K562 (cell line): ENCODE measurements at regions not wholly inside any gene's neighbourhood (a gene's known extent, or its start where the extent isn't known, plus 50 kb on each side); places are given as distances from the start of the nearest gene placed in this dataset.

Source experiments
- ATAC-seq: fragments of 200-7000 bp; cut with Tn5 transposase; 3 replicates; pipeline ENCODE4 v1.9.1; 2020; ENCODE audit warnings: moderate library complexity
- BruUV-seq: library from RNA; stranded (reverse); fragments of 400-500 nt; replicated peaks from 2 replicates; lab custom pipeline; 2021; lab: Mats Ljungman, UMichigan
- CTCF ChIA-PET: fragments of 300-600 bp; formaldehyde crosslinking; extraction: SDS; loops from one replicate; lab custom pipeline; 2021; ENCODE audit warnings: low intra/inter-chr PET ratio; lab: Yijun Ruan, JAX
- POLR2A ChIA-PET: fragments of 300-600, 350-650 bp; sonication (Branson Sonifier 250); formaldehyde crosslinking; extraction: SDS; loops from one replicate; lab custom pipeline; 2021; ENCODE audit warnings: antibody characterized with exemption, inconsistent platforms; lab: Yijun Ruan, JAX
- DNase-seq, 4 experiments: peaks; one replicate each; pipeline versions ENCODE4 v3.0.0 to v3.0.0-alpha.2; 2011 to 2018; ENCODE audit warnings: low spot score in 3 of 4, mixed read lengths in 3 of 4; ENCODE audit errors: extremely low read depth in 1 of 4
- FAIRE-seq: peaks from 2 replicates; lab custom pipeline; 2011; peaks lifted over from hg19 to GRCh38; lab: Jason Lieb, UNC
- H2AFZ ChIP-seq: 2 replicates; pipeline ENCODE4 v1.6.0; 2011; ENCODE audit warnings: low read depth, low read length, control low read depth, inconsistent platforms
- H3K27ac ChIP-seq: fragments of 200-600 bp; 3 replicates; pipeline ENCODE4 v1.8.0; 2011; ENCODE audit warnings: low read depth, mild to moderate bottlenecking, control low read depth, inconsistent platforms, low read length, moderate library complexity, mixed read lengths; ENCODE audit errors: extremely low read depth
- H3K27me3 ChIP-seq, 2 experiments: fragments of 300-600 bp in 1 of 2; 2 replicates in 1 of 2; 3 replicates in 1 of 2; pipeline versions ENCODE4 v1.6.0 to v1.8.0; 2011; ENCODE audit warnings: inconsistent platforms in 2 of 2, low read length in 2 of 2, mild to moderate bottlenecking in 1 of 2, mixed read lengths in 1 of 2, moderate library complexity in 1 of 2; ENCODE audit not compliant: control insufficient read depth in 2 of 2, insufficient read depth in 2 of 2
- H3K36me3 ChIP-seq: fragments of 300-600 bp; 3 replicates; pipeline ENCODE4 v1.8.0; 2011; ENCODE audit warnings: mild to moderate bottlenecking, low read length, inconsistent platforms; ENCODE audit not compliant: control insufficient read depth, insufficient read depth
- H3K4me1 ChIP-seq, 2 experiments: fragments of 200-600 bp in 1 of 2; replicated peaks in 1 of 2; 2 replicates in 1 of 2; 3 replicates in 1 of 2; pipeline versions ENCODE4 v1.5.1 to v1.8.0; 2011; ENCODE audit warnings: inconsistent platforms in 2 of 2, low read length in 2 of 2, mild to moderate bottlenecking in 1 of 2, mixed read lengths in 1 of 2, moderate library complexity in 1 of 2; ENCODE audit not compliant: control insufficient read depth in 2 of 2, insufficient read depth in 2 of 2
- H3K4me2 ChIP-seq: 2 replicates; pipeline ENCODE4 v1.6.1; 2011; ENCODE audit warnings: low read length, control low read depth, inconsistent platforms, mixed read lengths; ENCODE audit not compliant: insufficient read depth
- H3K4me3 ChIP-seq: fragments of 200-600 bp; sonication (generic), shearing (Covaris generic); 2 replicates; pipeline ENCODE4 v1.5.1; 2016; ENCODE audit warnings: control low read depth, inconsistent platforms
- H3K79me2 ChIP-seq: fragments of 200-600 bp; 3 replicates; pipeline ENCODE4 v1.8.0; 2011; ENCODE audit warnings: low read length, inconsistent platforms; ENCODE audit not compliant: control insufficient read depth, insufficient read depth
- H3K9ac ChIP-seq, 2 experiments: 2 replicates each; pipeline versions ENCODE4 v1.6.0 to v1.6.1; 2011; ENCODE audit warnings: low read depth in 2 of 2, low read length in 2 of 2, control low read depth in 1 of 2, inconsistent platforms in 1 of 2, mild to moderate bottlenecking in 1 of 2, mixed read lengths in 1 of 2; ENCODE audit not compliant: insufficient read depth in 1 of 2
- H3K9me1 ChIP-seq: one replicate; pipeline ENCODE4 v1.6.0; 2011; ENCODE audit warnings: inconsistent platforms, mild to moderate bottlenecking, low read length, moderate library complexity; ENCODE audit not compliant: control insufficient read depth, insufficient read depth
- H3K9me3 ChIP-seq: replicated peaks from 2 replicates; pipeline ENCODE4 v1.5.1; 2011; ENCODE audit warnings: low read depth, low read length, inconsistent platforms; ENCODE audit not compliant: control insufficient read depth, insufficient read depth
- H4K20me1 ChIP-seq: replicated peaks from 2 replicates; pipeline ENCODE4 v1.6.1; 2011; ENCODE audit warnings: low read length, inconsistent platforms, mixed read lengths; ENCODE audit not compliant: control insufficient read depth, insufficient read depth
- CBX2 ChIP-seq: fragments of 200-600 bp; sonication (generic); IDR thresholded peaks from one replicate; pipeline ENCODE4 v1.6.1; 2012; ENCODE audit warnings: mild to moderate bottlenecking, low read length, inconsistent platforms; ENCODE audit not compliant: insufficient read depth, poor library complexity, severe bottlenecking
- CHD4 ChIP-seq: fragments of 200-600 bp; sonication (generic); IDR thresholded peaks from 3 replicates; pipeline ENCODE4 v1.6.1; 2012; ENCODE audit warnings: low read depth, mild to moderate bottlenecking, mixed read lengths, low read length, inconsistent platforms; ENCODE audit not compliant: insufficient read depth, insufficient replicate concordance, poor library complexity, severe bottlenecking
- CXXC5 ChIP-seq: fragments of 250-450 bp; sonication (Bioruptor Pico); IDR thresholded peaks from 2 replicates; pipeline ENCODE4 v1.8.0; 2022; ENCODE audit warnings: inconsistent platforms, mild to moderate bottlenecking, moderate library complexity
- E2F3 ChIP-seq: fragments of 250-450 bp; sonication (Bioruptor Pico); IDR thresholded peaks from 2 replicates; pipeline ENCODE4 v1.4.0; 2020; ENCODE audit warnings: mild to moderate bottlenecking
- NR4A1 ChIP-seq, 2 experiments: fragments of 250-450 bp in 1 of 2; fragments of 450-650 bp in 1 of 2; sonication (Bioruptor Pico) in 1 of 2; IDR thresholded peaks; 2 replicates each; pipeline versions ENCODE4 v1.4.0 to v1.6.1; 2016 to 2020; ENCODE audit warnings: mild to moderate bottlenecking in 2 of 2, missing compliant biosample characterization in 1 of 2, missing genetic modification characterization in 1 of 2, moderate library complexity in 1 of 2
- RREB1 ChIP-seq: fragments of 250-450 bp; sonication (Bioruptor Pico); IDR thresholded peaks from 2 replicates; pipeline ENCODE4 v1.4.0; 2020
- SIX5 ChIP-seq, 2 experiments: IDR thresholded peaks; 2 replicates each; pipeline ENCODE4 v1.6.1; 2011; ENCODE audit warnings: low read length in 2 of 2, borderline replicate concordance in 1 of 2, low read depth in 1 of 2, mild to moderate bottlenecking in 1 of 2, moderate library complexity in 1 of 2; ENCODE audit not compliant: insufficient read depth in 1 of 2
- SRSF7 ChIP-seq: fragments of 200-400 bp; formaldehyde crosslinking; optimal IDR thresholded peaks from 2 replicates; pipeline ENCODE3; 2017; ENCODE audit warnings: mild to moderate bottlenecking, low read depth, low read length
- ZNF707 ChIP-seq: fragments of 250-450 bp; sonication (Bioruptor Pico); conservative IDR thresholded peaks from 2 replicates; pipeline ENCODE4 v1.8.0; 2022; ENCODE audit warnings: inconsistent platforms, mild to moderate bottlenecking, moderate library complexity
- WGBS: fragments of 100-300 bp; shearing (Covaris generic); methylation state at CpG from one replicate; pipeline ENCODE4 v1.1.6; 2016; ENCODE audit warnings: low coverage, mixed read lengths; ENCODE audit not compliant: insufficient coverage; ENCODE audit errors: missing lambda C conversion rate; 5-methylcytosine and 5-hydroxymethylcytosine counted together
- in situ Hi-C: fragments of 300-500 bp; cut with MboI; formaldehyde crosslinking; loops from 4 replicates; pipeline ENCODE4 v1.15.0; 2018; ENCODE audit warnings: inconsistent platforms, mixed read lengths
- intact Hi-C: fragments of 100-400 bp; cut with micrococcal nuclease; formaldehyde crosslinking; loops from 2 replicates; pipeline ENCODE4 v1.14.2; 2022

DNA sequence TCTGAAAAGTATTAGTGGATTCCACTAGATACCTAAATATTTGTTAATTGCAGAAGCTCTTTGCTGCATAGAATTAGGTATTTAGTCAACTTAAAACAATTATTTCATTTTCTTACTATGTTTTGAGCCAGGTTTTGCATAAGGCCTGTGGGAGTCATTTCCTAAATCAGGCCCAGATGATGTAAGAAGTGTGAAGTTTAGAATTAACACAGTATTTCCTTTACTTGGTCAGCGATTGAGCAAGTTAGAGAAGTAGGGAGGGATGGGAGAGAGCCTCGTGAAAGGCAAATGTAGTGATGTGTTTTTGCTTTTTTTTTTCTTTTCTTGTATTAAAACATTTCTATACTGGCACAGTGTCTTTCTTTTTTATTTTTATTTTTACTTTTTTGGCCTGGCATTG is 711.1 kb downstream of the HDGFL1 start:
- Histone ChIP-seq H3K79me2 (no peaks in the 10 kb centered on the region), H3K4me2 (no peak overlapping the region), H3K9ac (no peak overlapping the region), H3K4me1 (no peaks in the 10 kb centered on the region), H3K36me3 (no peaks in the 10 kb centered on the region), H3K27ac (no peak overlapping the region), H4K20me1 (no peaks in the 10 kb centered on the region), H3K9me1 (no peaks in the 10 kb centered on the region), H3K9me3 (no peaks in the 10 kb centered on the region; the same call in 1 of the 2 replicates), H2AFZ (no peak overlapping the region), H3K27me3 (no peaks in the 10 kb centered on the region), H3K4me3 (no peak overlapping the region)
- FAIRE-seq (no peak), DNase-seq (no peak), ATAC-seq (no peak)
- POLR2A ChIA-PET: no interaction called here
- intact Hi-C loops (no loop called here), in situ Hi-C loops (no loop called here)
- no peak for TF ChIP-seq CHD4
- TF ChIP-seq CBX2: no peak
- no peak for TF ChIP-seq CXXC5 (CRISPR knock-in tag)
- TF ChIP-seq E2F3 (CRISPR knock-in tag): no peak
- WGBS: 0% methylated on average over 2 of the region's 2 CpGs
- no TSS peak for BruUV-seq
- CTCF ChIA-PET: no interaction called here

GRCh38 chr6:23282252-23283021 is 713.1 kb downstream of the HDGFL1 start:
- FAIRE-seq: no peak
- POLR2A ChIA-PET: no interaction called here
- intact Hi-C loops: no loop called here
- TF ChIP-seq ZNF707 (CRISPR knock-in tag) (no peak), NR4A1 (CRISPR knock-in tag; IDR thresholded peaks at IDR 0.05) (no peak), NR4A1 (tag; IDR thresholded peaks at IDR 0.05) (no peak), SIX5 (IDR thresholded peaks at IDR 0.05; ENCODE audit: borderline replicate concordance in 1 of 2, insufficient read depth in 1 of 2, low read depth in 1 of 2, low read length in 2 of 2) (no peak), SRSF7 (no peak), RREB1 (CRISPR knock-in tag) (no peak)

More at GRCh38 chr6:23282252-23283021, 713.1 kb downstream of the HDGFL1 start:
- H3K4me1 ChIP-seq: no peaks in the 10 kb centered on the region
- ATAC-seq (no peak), DNase-seq (no peak)
- no peaks in the 10 kb centered on the region; the same call in 1 of the 2 replicates for H3K9me3 ChIP-seq
- H3K9ac ChIP-seq: no peak overlapping the region
- H4K20me1 ChIP-seq: no peaks in the 10 kb centered on the region
- no peaks in the 10 kb centered on the region for H3K79me2 ChIP-seq
- H3K9me1 ChIP-seq: no peaks in the 10 kb centered on the region
- no peak overlapping the region for H3K4me3 ChIP-seq
- no peaks in the 10 kb centered on the region for H3K27me3 ChIP-seq
- in situ Hi-C loops: no loop called here
- H2AFZ ChIP-seq: no peak overlapping the region
- no peak overlapping the region for H3K4me2 ChIP-seq
- CTCF ChIA-PET: no interaction called here
- H3K27ac ChIP-seq: no peak overlapping the region
- WGBS: under 1% methylated on average over 10 of the region's 10 CpGs
- H3K36me3 ChIP-seq: no peaks in the 10 kb centered on the region
- BruUV-seq: no TSS peak
